ENCODE measurements at regions not wholly inside any gene's neighbourhood (a gene's known extent, or its start where the extent isn't known, plus 50 kb on each side); places are given as distances from the start of the nearest gene placed in this dataset.
"Not testable (repeated sequence)": the region's sequence is repeated elsewhere in the genome, so short reads cannot be mapped to it uniquely, and the experiment has no call there.

DNA sequence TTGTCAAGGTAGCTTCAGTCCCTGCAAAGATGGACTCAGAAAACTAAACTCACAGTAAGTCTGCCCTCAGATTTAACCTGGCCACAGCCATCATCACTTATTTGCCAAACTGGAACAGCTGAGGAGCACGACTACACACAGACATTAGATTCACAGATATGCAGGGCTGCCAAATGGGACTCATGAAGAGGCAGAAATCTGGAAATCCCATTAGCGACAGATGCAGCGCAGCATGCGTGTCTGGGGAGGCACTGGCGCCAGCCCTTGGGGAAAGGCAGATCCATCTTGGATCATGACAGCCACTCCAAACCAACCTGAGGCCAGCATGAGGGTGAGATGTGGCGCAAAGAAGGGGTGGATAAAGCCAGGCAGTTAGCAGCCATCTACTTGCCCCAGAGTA is 160.7 kb upstream of the TSC22D2 start:
- DNase-seq (ENCODE audit: low read depth in 2 of 2): no peak

DNA sequence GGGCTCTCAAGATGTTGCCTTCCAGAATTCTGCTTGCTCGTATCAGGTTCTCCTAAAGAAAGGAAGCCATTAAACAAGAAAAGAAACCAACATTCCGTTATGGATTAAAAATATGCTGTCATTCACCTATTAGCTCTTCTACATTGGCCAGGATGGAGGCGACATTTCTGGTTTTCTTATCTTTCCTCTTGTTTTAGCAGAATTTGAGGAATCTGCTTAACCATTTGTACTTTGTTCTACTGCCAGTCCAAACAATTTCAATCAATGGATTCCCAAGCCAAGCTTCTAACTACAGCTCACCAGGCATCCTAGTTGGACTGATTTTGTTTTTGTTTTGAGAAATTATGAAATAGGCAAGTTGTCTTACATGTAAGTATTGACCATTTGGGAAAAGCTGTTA is 164.6 kb upstream of the TSC22D2 start:
- DNase-seq (ENCODE audit: low read depth in 2 of 2): no peak

DNA sequence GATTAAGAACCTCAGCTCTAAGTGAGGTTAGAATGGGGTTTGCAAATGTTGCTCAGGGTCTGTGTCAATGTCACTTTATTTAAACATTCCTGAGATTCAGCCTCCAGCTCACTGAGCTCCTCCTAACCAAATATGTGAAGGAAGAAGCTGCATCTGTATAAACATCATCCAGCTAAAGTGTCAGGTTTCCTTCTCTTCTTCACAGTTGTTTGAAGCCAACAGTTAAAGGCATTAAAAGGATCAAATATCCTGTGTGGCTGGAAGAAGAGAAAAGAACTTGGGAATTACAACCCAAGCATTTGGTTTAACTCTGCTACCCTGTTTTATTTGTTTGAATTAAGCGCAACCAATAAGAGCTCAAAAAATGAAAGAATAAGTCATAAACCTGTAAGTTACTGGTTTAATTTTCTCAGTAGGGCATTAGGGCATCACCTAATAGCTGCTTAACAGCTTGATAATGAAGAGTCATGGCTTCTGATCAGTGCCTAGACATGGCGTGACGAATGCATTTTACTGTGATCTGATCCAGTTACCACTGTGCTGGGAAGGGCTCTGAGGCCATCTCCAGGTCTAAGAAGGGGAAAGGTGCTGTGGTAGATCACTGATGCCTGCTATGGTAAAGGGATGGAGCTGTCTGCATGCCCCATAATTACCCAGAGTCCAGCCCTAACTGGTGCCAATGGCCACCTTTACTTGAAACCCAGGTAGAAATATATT is 165.7 kb upstream of the TSC22D2 start:
- no peak for DNase-seq (ENCODE audit: low read depth in 2 of 2)

DNA sequence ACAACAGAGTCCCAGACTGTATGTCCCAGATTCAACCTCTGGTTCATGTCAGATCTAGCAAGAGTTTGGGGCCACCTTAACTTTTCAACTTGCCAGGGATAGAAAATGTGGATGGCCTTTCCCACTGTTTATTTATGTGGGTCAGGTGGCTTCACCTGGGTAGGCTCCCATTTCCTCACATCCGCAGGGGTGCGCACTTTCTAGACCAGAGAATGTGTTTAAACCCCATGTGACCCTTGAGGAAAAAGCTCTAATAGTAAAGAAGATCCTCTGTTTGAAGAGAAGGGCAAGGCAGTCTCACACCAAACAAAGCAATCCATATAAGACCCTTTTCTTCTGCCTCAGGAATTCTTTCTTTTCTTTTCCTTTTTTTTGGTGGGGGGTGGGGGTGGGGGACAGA is 167.2 kb upstream of the TSC22D2 start:
- no peak for DNase-seq (ENCODE audit: low read depth in 2 of 2)

DNA sequence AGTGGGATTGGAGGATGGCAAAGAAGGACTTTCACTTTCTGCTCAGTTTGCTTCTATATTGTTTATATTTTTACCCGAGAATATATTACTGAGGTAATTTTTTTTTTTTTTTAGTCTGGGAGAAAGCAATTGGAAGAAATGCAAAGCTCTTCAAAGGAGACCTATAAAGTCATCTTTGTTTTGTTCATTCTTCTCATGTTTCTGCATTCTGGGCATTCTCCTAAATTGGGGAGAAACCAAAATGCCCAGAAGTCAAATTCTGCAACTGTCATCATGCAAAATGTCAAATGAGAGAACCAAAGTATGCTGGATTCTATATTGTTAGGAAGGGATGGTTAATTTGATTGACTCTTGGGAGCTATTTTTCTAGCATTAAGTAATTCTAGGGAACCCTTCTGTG is 168.3 kb upstream of the TSC22D2 start:
- DNase-seq (ENCODE audit: low read depth in 2 of 2): no peak

DNA sequence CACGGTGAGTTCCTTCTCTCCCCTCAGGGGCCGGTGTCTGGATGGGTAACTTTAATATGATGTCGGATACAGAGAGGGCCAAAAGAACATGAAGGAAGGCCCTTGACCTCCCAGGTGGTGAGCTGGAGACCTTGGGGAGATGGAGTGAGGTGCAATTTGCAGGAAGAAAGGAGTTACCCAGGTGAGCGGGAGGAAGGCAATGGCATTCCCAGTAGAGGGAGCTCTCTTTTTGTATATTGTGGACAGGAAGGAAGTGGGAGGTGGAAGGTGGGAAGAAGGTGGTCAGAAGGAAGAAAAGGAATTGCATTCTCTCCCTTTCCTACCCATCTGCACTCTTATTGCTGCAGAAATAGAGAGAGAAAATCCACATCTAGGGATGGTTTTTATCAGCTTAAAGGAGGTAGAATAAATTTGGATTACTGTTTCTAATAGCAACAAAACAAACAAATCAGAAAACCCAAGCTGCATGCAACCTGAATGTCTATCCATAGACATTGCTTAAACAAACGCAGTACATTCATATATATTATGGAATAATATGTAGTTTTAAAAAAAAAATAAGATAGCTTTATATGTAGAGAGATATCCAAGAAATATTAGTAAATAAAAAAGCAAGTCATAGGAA is 169.0 kb upstream of the TSC22D2 start:
- no peak for DNase-seq (ENCODE audit: low read depth in 2 of 2)

DNA sequence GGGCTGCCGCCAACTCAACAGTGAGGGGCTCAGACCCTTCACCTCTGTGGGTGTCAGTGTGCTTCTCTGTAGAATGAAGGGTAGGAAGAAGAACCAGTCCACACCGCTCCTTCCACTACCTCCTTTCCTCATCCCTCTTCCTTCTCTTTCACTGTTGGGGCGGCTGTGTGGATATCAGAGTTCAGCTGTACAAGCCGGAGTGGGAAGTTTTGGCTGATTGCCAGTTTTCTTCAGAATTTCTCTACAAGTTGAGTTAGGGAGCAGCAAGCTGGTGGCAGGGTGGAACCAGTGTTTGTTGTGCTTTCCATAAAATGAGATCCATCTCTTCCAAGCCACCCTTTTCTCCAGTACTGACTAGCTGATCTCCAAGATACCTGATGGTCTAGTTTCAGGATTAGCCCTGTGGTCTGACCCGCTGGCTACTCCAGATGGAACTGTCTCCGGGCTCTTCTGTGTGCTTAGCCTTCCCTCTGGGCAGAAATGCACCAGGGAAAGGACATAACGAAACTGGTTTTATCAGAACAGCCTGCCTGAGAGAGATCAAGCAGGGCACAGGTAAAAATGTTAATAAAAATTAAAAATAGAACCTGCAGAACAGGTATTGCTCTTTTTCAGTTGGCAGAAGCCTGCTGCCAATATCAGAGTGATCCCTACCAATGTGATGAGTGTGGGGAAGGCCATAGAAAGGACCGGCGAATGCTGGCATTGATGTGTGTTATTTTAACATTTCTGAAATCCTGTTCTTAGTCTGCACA is 169.9 kb upstream of the TSC22D2 start:
- no peak for DNase-seq (ENCODE audit: low read depth in 2 of 2)

DNA sequence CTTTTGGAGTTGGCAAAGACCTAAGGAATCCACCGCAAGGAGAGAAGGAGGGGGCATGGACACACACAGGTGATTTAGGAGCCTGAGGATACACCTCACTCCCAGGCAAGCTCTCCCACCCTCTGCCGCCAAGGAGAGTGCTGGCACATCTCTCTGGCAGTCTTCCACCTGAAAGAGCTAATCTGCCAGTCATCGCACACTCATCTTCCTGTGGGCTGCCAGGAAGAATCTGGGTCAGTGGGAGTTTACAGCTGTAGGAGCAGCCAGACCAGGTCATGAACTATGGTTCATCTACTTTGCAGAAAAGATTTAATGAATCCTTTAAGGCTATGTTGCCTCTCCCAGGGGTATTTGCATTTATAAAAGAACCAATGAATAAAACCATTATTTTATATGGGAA is 170.6 kb upstream of the TSC22D2 start:
- no peak for DNase-seq (ENCODE audit: low read depth in 2 of 2)

DNA sequence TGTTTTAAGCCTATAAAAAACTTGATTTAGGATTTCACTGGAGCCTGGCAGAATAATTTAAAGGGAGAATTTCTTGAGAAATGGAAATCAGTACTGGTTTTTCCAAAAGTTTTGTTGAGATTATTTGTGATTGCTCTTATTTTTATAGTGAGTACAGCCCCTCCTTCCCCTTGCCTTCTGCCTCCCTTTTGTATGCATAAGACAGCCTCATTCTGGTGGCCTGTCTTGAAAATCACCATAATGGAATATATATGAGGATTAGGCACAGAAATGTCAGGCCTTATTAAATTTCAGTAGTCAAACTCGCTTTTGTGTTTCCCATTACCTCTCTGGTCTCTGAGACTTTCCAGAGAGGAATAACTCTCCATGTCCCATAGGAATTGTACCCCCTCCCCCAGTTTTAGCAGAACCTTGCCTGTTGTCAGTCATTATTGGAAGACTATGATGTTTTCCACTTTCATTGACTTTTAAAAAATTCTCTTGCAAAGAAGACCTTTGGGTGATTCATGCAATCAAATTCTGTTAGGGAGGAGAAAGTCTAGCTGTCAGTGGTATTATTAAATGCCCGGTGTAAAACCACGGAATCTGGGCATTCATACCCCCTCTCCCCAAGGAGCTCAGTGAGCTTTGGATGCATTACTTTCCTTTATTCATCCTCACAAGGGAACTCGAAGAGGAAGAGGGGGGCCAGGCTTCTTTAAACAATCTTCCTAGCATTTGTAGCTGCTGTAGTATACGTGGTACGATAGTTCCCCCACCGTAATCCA is 171.6 kb upstream of the TSC22D2 start:
- DNase-seq (ENCODE audit: low read depth in 2 of 2): no peak

DNA sequence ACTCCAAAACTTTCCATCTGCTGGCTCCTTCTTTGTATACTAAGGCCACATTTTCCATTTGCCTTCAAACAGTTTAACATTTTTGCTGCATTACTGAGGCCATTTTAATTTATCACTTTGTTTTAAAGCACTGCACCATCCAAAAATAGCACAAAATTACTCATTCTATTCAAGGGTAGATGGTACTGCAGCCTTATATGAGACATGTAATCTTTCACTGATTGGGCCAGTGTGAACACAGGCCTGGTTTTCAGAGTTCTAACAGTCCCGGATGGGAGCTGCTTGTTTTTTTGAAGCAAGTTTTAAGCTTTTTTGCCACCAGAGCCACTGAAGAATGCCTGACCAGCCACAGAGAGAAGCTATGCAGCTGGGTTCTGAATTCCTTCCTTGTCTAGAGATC is 172.3 kb upstream of the TSC22D2 start:
- no peak for DNase-seq (ENCODE audit: low read depth in 2 of 2)

DNA sequence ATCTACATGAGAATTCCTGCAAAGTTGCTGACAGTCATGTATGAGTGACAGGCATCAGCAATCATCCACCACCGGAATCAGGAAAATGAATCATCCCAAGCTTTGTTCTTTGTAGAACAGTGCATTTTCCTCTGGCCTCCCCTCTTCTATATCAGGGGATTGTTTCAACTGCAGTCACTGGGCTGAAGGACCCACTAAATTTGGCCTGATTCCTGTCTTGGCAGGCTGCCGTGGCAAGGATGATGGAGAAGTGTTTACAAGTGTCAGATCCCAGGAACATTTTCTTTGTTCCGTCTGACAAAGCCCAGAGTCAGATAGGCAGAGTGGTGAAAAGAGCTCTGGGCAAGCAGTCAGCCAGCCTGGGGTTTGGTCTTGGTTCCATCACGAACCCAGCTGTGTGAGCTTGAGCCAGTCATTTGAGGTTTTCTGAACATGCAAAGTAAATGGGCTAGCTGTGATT is 175.1 kb upstream of the TSC22D2 start:
- no peak for DNase-seq (ENCODE audit: low read depth in 2 of 2)

DNA sequence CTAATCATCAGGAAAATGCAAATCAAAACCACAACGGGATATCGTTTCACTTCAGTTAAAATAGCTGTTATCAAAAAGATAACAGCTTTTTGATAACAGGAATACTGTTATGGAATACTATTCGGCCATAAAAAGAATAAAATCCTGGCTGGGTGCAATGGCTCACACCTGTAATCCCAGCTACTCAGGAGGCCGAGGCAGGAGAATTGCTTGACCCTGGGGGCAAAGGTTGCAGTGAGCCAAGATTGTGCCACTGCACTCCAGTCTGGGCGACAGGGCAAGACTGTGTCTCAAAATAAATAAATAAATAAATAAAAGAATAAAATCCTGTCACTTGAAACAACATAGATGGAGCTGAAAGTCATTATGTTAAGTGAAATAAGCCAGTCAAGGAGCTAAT is 178.1 kb upstream of the TSC22D2 start:
- no peak for DNase-seq (ENCODE audit: low read depth in 2 of 2)

DNA sequence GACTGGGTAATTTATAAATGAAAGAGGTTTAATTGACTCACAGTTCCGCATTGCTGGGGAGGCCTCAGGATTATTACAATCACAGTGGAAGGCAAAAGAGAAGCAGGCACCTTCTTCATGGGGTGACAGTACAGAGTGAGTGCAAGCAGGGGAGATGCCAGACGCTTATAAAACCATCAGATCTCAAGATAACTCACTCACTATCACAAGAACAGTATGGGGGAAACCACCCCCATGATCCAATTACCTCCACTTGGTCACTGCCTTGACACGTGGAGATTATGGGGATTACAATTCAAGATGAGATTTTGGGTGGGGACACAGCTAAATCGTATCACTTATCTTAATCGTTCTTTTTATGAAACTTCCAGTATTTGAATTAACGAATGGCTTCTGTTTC is 179.5 kb upstream of the TSC22D2 start:
- not testable (repeated sequence) for DNase-seq (ENCODE audit: low read depth in 2 of 2)

DNA sequence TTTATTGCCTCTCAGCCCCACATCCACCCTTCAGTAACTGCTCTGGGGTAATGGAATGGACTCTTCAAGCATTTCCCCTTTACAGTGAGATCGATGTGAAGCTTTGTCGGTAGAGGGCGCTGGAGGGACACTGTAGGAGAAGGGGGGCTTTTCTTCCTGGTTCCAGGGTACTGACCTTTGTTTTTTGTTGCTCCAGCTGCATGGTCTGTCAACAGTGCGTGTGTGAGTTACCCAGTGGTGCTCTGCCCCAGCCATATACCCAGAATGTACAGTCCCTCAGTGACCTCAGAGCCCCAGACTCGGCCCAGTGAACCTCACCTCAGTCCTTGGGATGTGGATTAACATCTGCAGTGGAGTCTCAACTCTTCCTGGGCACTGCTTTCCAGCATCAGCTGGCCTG is 180.3 kb upstream of the TSC22D2 start:
- DNase-seq (ENCODE audit: low read depth in 2 of 2): no peak

DNA sequence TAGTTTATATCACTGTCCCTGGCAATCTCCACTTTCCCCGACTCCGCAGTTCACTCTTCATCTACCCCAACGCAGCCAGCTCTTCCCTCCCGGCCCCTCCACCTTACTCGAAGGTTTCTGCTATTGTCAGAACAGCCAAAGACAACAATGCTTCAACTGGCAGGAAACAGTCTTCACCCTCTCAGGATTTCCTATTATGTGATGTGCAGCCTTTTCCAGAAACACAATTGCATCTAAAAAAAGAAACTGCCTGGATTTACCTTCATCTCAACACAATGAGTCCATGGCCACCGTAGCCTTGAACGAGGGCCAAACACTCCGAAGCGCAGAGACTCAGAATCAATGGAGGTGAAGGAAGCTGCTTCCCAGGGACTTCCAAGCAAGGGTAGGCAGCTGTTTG is 182.1 kb upstream of the TSC22D2 start:
- no peak for DNase-seq (ENCODE audit: low read depth in 2 of 2)

DNA sequence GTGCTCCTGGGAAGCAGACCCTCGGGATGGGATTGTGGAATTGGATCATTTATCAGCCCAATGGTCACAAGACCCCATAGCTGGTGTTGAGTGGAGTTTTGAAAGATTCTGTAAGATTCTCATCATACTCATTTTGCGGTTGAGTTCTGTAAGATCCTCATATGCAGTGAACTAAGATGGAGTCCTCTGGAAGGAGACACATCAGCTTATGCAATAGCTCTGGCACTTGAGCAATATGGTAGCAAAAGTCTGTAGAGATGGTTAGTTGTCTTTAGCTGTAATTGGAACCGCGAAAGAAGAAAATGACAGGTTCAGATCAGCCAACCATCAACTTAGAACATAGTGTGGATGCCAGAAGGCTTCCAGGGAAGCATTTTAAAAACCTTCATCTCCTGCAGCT is 184.5 kb upstream of the TSC22D2 start:
- DNase-seq (ENCODE audit: low read depth in 2 of 2): no peak

DNA sequence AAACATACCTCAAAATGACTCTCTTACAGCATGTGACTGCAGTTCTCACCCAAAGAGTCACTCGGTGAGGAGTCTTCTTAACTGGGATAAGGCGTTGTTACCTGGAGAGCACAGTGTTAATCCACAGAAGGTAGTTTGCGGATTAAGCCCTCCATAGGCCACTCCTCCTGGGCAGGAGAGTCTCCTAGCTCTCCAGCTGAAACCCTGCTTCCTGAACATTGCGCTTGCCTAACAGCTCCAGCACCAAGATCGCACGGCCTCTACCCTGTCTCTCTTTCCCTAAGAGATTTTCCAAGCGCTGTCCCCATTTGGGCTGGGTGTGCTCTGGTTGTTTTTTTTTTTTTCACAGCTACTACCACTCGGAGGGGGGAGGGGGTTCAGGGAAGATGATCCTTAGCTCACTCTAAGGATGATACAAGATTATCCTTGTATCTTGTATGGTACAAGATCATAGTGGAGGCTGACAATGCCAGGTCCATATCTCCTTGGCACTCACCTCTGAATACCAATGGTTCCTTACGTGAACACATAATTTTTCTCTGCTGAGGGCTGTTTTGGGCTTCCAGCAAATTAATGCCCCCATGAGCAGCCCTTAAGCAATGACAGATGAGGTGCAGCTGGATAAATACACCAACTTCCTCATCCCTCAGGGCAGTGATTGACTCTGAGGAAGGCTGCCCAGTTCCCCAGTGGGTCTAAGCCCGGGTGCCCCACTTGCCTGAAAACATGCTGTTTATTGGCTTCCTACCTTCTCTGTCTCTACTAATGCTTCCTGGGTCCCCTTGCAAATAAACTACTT is 185.2 kb upstream of the TSC22D2 start:
- no peak for DNase-seq (ENCODE audit: low read depth in 2 of 2)

DNA sequence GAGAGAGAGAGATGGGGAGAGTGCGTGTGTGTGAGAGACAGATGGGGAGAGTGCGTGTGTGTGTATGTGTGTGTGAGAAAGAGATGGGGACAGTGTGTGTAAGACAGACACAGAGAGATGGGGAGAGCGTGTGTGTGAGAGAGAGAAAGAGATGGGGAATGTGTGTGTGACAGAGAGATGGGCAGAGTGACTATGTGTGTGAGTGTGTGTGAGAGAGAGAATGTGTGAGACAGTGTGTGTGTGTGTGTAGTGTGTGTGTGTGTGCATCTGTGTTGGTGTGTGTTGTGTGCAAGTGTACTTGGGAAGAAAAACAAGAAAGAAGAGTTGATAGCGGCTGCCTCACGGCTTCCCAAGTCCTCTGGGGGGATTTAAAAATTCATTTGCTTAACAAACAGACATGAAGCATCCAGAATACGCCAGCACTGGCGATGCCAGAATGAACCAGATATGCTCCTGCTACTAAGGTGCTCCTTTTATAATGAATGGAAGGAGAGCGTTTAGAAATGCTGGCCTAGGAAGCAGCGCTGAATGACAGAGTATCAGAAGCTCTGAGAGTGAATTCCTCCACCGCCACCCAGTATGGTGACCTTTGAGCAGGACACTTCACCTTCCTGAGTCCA is 186.1 kb upstream of the TSC22D2 start:
- DNase-seq (ENCODE audit: low read depth in 2 of 2): no peak

DNA sequence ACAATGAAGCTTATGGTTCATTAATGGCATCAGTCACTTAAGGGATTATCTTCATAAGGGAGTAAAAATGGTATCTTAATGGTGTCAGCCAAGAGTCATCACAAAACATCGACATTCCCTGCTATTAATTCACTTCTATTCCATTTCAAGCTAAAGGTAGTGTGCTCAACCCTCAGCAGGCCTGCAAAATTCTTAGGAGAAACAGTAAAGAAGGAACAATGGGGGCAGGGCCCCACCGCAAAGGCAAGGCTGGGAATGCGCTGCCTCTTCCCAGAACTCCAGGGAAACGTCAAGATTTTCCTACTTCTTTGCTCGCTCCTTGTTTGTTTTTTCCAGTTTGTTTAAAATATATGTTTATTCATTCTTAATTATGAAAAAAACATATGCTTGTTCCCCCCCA is 187.3 kb upstream of the TSC22D2 start:
- DNase-seq (ENCODE audit: low read depth in 2 of 2): no peak

DNA sequence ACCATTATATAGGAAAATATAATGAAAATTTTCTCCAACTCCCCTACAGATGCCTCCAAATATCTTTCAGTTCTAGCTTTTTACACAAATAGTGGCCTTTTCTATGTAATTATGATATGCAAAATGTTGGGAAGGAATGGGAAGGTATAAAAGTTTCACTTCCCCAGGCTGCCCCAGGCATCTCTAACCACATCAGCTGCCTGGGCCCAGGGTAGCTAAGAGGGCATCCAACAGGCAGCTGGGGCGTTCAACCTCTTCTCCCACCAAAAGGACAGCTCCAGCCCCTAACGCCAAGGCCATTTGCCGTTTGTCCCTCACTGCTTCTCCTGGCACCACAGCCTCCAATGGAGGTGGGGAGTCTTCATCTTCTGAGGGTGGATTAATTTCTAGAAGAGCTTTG is 188.1 kb upstream of the TSC22D2 start:
- no peak for DNase-seq (ENCODE audit: low read depth in 2 of 2)

DNA sequence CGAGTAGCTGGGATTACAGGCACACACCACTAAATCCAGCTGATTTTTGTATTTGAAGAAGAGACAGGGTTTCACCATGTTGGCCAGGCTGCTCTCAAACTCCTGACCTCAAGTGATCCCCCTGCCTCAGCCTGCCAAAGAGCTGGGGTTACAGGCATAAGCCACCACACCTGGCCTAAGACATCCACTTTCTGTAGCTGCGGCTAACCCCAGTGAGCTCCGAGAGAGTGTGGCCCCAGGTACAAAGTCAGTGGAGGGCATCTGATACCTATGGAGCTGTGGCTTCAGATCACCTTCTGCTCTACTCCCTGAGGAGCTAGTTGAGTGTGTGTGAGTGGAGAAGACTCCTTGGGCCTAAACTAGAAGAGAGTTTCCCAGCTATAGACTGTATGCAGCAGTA is 189.3 kb upstream of the TSC22D2 start:
- no peak for DNase-seq (ENCODE audit: low read depth in 2 of 2)

All from stimulated activated CD8-positive, alpha-beta memory T cell treated with anti-CD3 and anti-CD28 coated beads, Interleukin-7, amount 100 ng/mL, for 4 hours (primary cell).